Left ventricle myocardium inferior (tissue), 1 donor: ENCODE measurements at regions not wholly inside any gene's neighbourhood (a gene's known extent, or its start where the extent isn't known, plus 50 kb on each side); places are given as distances from the start of the nearest gene placed in this dataset.

Experiments
- DNase-seq: peaks from one replicate; pipeline ENCODE4 v3.0.0-alpha.2; 2020
- H3K27ac ChIP-seq: fragments of 200-600 bp; replicated peaks from 2 replicates; pipeline ENCODE4 v1.8.0; 2021
- H3K27me3 ChIP-seq: fragments of 200-600 bp; 2 replicates; pipeline ENCODE4 v1.8.0; 2021; ENCODE audit warnings: low read depth
- H3K36me3 ChIP-seq: fragments of 200-600 bp; 2 replicates; pipeline ENCODE4 v1.8.0; 2021
- H3K4me1 ChIP-seq: fragments of 200-600 bp; 2 replicates; pipeline ENCODE4 v1.8.0; 2021
- H3K4me3 ChIP-seq: fragments of 200-600 bp; 2 replicates; pipeline ENCODE4 v1.8.0; 2021; ENCODE audit warnings: mild to moderate bottlenecking, moderate library complexity
- H3K9me3 ChIP-seq: fragments of 200-600 bp; replicated peaks from 2 replicates; pipeline ENCODE4 v1.8.0; 2021
- intact Hi-C: fragments of 100-400 bp; cut with micrococcal nuclease; formaldehyde crosslinking; loops from one replicate; pipeline ENCODE4 v1.11.0; 2022
- TF ChIP-seq, protein P1 (sequence below): fragments of 200-600 bp; IDR thresholded peaks from 2 replicates; pipeline ENCODE4 v1.8.0; 2021; ENCODE audit warnings: antibody characterized with exemption, mild to moderate bottlenecking, borderline replicate concordance
- donor health status: DM: no; HTN: yes; CAD: no; lungs with severe emphysema.

DNA sequence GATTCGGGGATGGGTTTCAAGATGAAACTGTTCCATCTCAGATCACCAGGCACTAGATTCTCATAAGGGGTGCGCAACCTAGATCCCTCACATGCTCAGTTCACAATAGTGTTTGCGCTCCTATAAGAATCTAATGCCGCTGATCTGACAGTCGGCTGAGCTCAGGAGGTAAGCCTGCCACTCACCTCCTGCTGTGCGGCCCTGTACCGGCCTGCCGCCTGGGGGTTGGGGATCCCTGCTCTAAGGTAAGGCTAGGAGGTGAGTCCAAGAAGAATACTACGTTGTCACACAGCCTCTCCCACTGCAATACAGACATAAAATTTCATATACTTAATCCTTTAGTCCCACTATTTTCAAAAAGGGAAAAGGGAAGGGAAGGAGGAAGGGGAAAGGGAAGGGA lies 213.4 kb upstream of the HCCS start:
- intact Hi-C loops: no loop called here
- TF ChIP-seq, protein P1, sequence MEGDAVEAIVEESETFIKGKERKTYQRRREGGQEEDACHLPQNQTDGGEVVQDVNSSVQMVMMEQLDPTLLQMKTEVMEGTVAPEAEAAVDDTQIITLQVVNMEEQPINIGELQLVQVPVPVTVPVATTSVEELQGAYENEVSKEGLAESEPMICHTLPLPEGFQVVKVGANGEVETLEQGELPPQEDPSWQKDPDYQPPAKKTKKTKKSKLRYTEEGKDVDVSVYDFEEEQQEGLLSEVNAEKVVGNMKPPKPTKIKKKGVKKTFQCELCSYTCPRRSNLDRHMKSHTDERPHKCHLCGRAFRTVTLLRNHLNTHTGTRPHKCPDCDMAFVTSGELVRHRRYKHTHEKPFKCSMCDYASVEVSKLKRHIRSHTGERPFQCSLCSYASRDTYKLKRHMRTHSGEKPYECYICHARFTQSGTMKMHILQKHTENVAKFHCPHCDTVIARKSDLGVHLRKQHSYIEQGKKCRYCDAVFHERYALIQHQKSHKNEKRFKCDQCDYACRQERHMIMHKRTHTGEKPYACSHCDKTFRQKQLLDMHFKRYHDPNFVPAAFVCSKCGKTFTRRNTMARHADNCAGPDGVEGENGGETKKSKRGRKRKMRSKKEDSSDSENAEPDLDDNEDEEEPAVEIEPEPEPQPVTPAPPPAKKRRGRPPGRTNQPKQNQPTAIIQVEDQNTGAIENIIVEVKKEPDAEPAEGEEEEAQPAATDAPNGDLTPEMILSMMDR: no peak
- H3K9me3 ChIP-seq: no peaks in the 10 kb centered on the region
- no peak overlapping the region for H3K4me3 ChIP-seq
- H3K36me3 ChIP-seq: no peaks in the 10 kb centered on the region
- no peak overlapping the region for H3K27ac ChIP-seq
- H3K27me3 ChIP-seq: no peaks in the 10 kb centered on the region
- DNase-seq: no peak
- H3K4me1 ChIP-seq: no peaks in the 10 kb centered on the region

- intact Hi-C loops: no loop called here
- no peak overlapping the region for H3K27ac ChIP-seq
Observed at GRCh38 chrX:10900585-10901289, 210.4 kb upstream of the HCCS start.

GRCh38 chrX:10901290-10901633 lies 209.9 kb upstream of the HCCS start:
- H3K4me1 ChIP-seq: no peaks in the 10 kb centered on the region
- no peak for DNase-seq
- intact Hi-C loops: no loop called here
- no peak overlapping the region for H3K27ac ChIP-seq
- TF ChIP-seq, protein P1: no peak
- H3K27me3 ChIP-seq: no peaks in the 10 kb centered on the region
- peaks cover under 1% of the 10 kb centered on the region for H3K9me3 ChIP-seq
- H3K4me3 ChIP-seq: no peak overlapping the region
- no peaks in the 10 kb centered on the region for H3K36me3 ChIP-seq

More at GRCh38 chrX:10900585-10901289, 210.4 kb upstream of the HCCS start:
- TF ChIP-seq, protein P1: no peak
- Histone ChIP-seq H3K4me1 (no peaks in the 10 kb centered on the region), H3K36me3 (no peaks in the 10 kb centered on the region), H3K4me3 (no peak overlapping the region), H3K27me3 (no peaks in the 10 kb centered on the region), H3K9me3 (no peaks in the 10 kb centered on the region)
- no peak for DNase-seq

GRCh38 chrX:10902001-10902400 lies 209.1 kb upstream of the HCCS start:
- TF ChIP-seq, protein P1: no peak
- no peaks in the 10 kb centered on the region for H3K27me3 ChIP-seq
- H3K4me3 ChIP-seq: no peak overlapping the region
- no peaks in the 10 kb centered on the region for H3K4me1 ChIP-seq
- no peak for DNase-seq
- no peaks in the 10 kb centered on the region for H3K36me3 ChIP-seq
- H3K27ac ChIP-seq: no peak overlapping the region
- peaks cover 8% of the 10 kb centered on the region for H3K9me3 ChIP-seq
- intact Hi-C loops: no loop called here

- intact Hi-C loops: no loop called here
- DNase-seq: no peak
- peaks cover 16% of the 10 kb centered on the region for H3K9me3 ChIP-seq
- H3K27me3 ChIP-seq: no peaks in the 10 kb centered on the region
- TF ChIP-seq, protein P1: no peak
- H3K36me3 ChIP-seq: no peaks in the 10 kb centered on the region
- no peak overlapping the region for H3K4me3 ChIP-seq
- H3K27ac ChIP-seq: no peak overlapping the region
- no peaks in the 10 kb centered on the region for H3K4me1 ChIP-seq
Observed at GRCh38 chrX:10903523-10903922, 207.6 kb upstream of the HCCS start.
